GM12878 (cell line): ENCODE measurements at regions not wholly inside any gene's neighbourhood (a gene's known extent, or its start where the extent isn't known, plus 50 kb on each side); places are given as distances from the start of the nearest gene placed in this dataset.

ENCODE experiments used
- ATAC-seq: fragments of 200-7000 bp; cut with Tn5 transposase; 3 replicates; pipeline ENCODE4 v1.9.1; 2020; ENCODE audit warnings: mild to moderate bottlenecking, moderate library complexity
- BruUV-seq: library from RNA; stranded (reverse); fragments of 400-500 nt; replicated peaks from 2 replicates; lab custom pipeline; 2021; lab: Mats Ljungman, UMichigan
- CTCF ChIA-PET: fragments of 300-600 bp; sonication (Branson Sonifier 250); formaldehyde crosslinking; extraction: SDS; loops from one replicate; lab custom pipeline; 2021; ENCODE audit warnings: inconsistent platforms; lab: Yijun Ruan, JAX
- POLR2A ChIA-PET: fragments of 350-600 bp; formaldehyde crosslinking; extraction: SDS; loops from one replicate; lab custom pipeline; 2021; ENCODE audit warnings: inconsistent platforms; lab: Charles Lee
- RAD21 ChIA-PET: fragments of 300-600 bp; sonication (Branson Sonifier 250); formaldehyde crosslinking; loops from one replicate; lab custom pipeline; 2023; ENCODE audit warnings: antibody characterized with exemption; ENCODE audit not compliant: unreplicated experiment; lab: Charles Lee
- SMC1A ChIA-PET: fragments of 300-600 bp; sonication (Branson Sonifier 250); formaldehyde crosslinking; loops from one replicate; lab custom pipeline; 2023; ENCODE audit not compliant: unreplicated experiment, uncharacterized antibody; lab: Charles Lee
- DNase-seq: peaks from one replicate; pipeline ENCODE4 v3.0.0-alpha.2; 2011; ENCODE audit warnings: low read depth, low spot score
- FAIRE-seq: peaks from 3 replicates; lab custom pipeline; 2011; peaks lifted over from hg19 to GRCh38; lab: Jason Lieb, UNC
- H2AFZ ChIP-seq: 2 replicates; pipeline ENCODE4 v1.6.0; 2011; ENCODE audit warnings: low read depth, low read length, control low read depth; ENCODE audit not compliant: control insufficient read depth
- H3K27ac ChIP-seq: 2 replicates; pipeline ENCODE4 v1.5.1; 2011; ENCODE audit warnings: control low read depth; ENCODE audit not compliant: control insufficient read depth, insufficient read depth
- H3K27me3 ChIP-seq, 2 experiments: replicated peaks in 1 of 2; 2 replicates each; pipeline versions ENCODE4 v1.6.0 to v1.6.1; 2011; ENCODE audit warnings: low read length in 1 of 2; ENCODE audit not compliant: control insufficient read depth in 2 of 2, insufficient read depth in 2 of 2
- H3K36me3 ChIP-seq, 2 experiments: 2 replicates each; pipeline ENCODE4 v1.5.1; 2011; ENCODE audit warnings: low read length in 1 of 2; ENCODE audit not compliant: control insufficient read depth in 2 of 2, insufficient read depth in 2 of 2
- H3K4me1 ChIP-seq: 2 replicates; pipeline ENCODE4 v1.6.1; 2011; ENCODE audit warnings: mild to moderate bottlenecking, low read length, moderate library complexity, mixed read lengths; ENCODE audit not compliant: control insufficient read depth, insufficient read depth
- H3K4me2 ChIP-seq: 2 replicates; pipeline ENCODE4 v1.6.0; 2011; ENCODE audit warnings: control low read depth; ENCODE audit not compliant: control insufficient read depth, insufficient read depth
- H3K4me3 ChIP-seq: fragments of 200-600 bp; sonication (generic); 2 replicates; pipeline ENCODE4 v1.5.1; 2016
- H3K79me2 ChIP-seq: 2 replicates; pipeline ENCODE4 v1.6.0; 2011; ENCODE audit warnings: low read length; ENCODE audit not compliant: control insufficient read depth, insufficient read depth
- H3K9ac ChIP-seq: 2 replicates; pipeline ENCODE4 v1.8.0; 2011; ENCODE audit warnings: low read length, control low read depth, mixed read lengths; ENCODE audit not compliant: control insufficient read depth, insufficient read depth
- H3K9me3 ChIP-seq: replicated peaks from 3 replicates; pipeline ENCODE4 v1.5.1; 2011; ENCODE audit warnings: mild to moderate bottlenecking, low read length; ENCODE audit not compliant: control insufficient read depth, insufficient read depth
- H4K20me1 ChIP-seq: 2 replicates; pipeline ENCODE4 v1.6.0; 2011; ENCODE audit not compliant: control insufficient read depth, insufficient read depth
- ASH2L ChIP-seq: fragments of 300-600, 200-600 bp; sonication (generic); IDR thresholded peaks from 2 replicates; pipeline ENCODE4 v1.6.1; 2017; ENCODE audit warnings: low read depth, mild to moderate bottlenecking, borderline replicate concordance
- CREB1 ChIP-seq: IDR thresholded peaks from 2 replicates; pipeline ENCODE4 v1.6.1; 2012; ENCODE audit warnings: low read depth, mild to moderate bottlenecking, inconsistent platforms
- HDAC6 ChIP-seq: fragments of 200-600 bp; sonication (generic); IDR thresholded peaks from one replicate; pipeline ENCODE4 v1.8.0; 2017; ENCODE audit warnings: antibody characterized with exemption; ENCODE audit not compliant: unreplicated experiment
- JUNB ChIP-seq: IDR thresholded peaks from 2 replicates; pipeline ENCODE4 v1.6.1; 2016; ENCODE audit warnings: antibody characterized with exemption, mild to moderate bottlenecking
- NR2C2 ChIP-seq: IDR thresholded peaks from 2 replicates; pipeline ENCODE4 v1.6.1; 2011; ENCODE audit warnings: borderline replicate concordance, low read depth; ENCODE audit not compliant: control insufficient read depth, insufficient read length
- PBX3 ChIP-seq: IDR thresholded peaks from 2 replicates; pipeline ENCODE4 v1.6.1; 2011; ENCODE audit warnings: mild to moderate bottlenecking, low read depth, low read length, moderate library complexity; ENCODE audit not compliant: insufficient replicate concordance
- POU2F2 ChIP-seq: IDR thresholded peaks from 3 replicates; pipeline ENCODE4 v1.6.1; 2011; ENCODE audit warnings: low read depth, mild to moderate bottlenecking, low read length, borderline replicate concordance
- RBBP5 ChIP-seq: fragments of 200-600 bp; sonication (generic); conservative IDR thresholded peaks from 2 replicates; pipeline ENCODE4 v1.6.1; 2016
- RUNX3 ChIP-seq: IDR thresholded peaks from 2 replicates; pipeline ENCODE4 v1.6.1; 2012; ENCODE audit warnings: low read length, inconsistent platforms
- YY1 ChIP-seq: IDR thresholded peaks from 2 replicates; pipeline ENCODE4 v1.6.1; 2011; ENCODE audit warnings: low read depth, mild to moderate bottlenecking, low read length
- WGBS: methylation state at CpG from one replicate; pipeline ENCODE4 v1.1.6; 2016; ENCODE audit warnings: low lambda C conversion rate; ENCODE audit not compliant: insufficient replicate concordance, insufficient coverage; ENCODE audit errors: missing lambda C conversion rate; 5-methylcytosine and 5-hydroxymethylcytosine counted together
- in situ Hi-C: fragments of 300-500 bp; cut with MboI; formaldehyde crosslinking; loops from 9 replicates; pipeline ENCODE4 v1.14.3; 2018; ENCODE audit warnings: mixed read lengths
- intact Hi-C: fragments of 100-400 bp; cut with micrococcal nuclease; formaldehyde crosslinking; loops from one replicate; pipeline ENCODE4 v1.14.2; 2022; ENCODE audit not compliant: unreplicated experiment
- TF ChIP-seq, protein P1 (sequence below): fragments of 450-650 bp; IDR thresholded peaks from 2 replicates; pipeline ENCODE4 v1.6.1; 2017; ENCODE audit warnings: borderline replicate concordance

- no peak overlapping the region for H2AFZ ChIP-seq
- ChIA-PET CTCF (interaction anchor here (0.7 kb wide), 1 partner anchor 51 kb away, joined by 3 read pairs; no protein-coding TSS in a partner anchor), RAD21 (no interaction called here), POLR2A (no interaction called here), SMC1A (interaction anchor here (3.3 kb wide), 1 partner anchor 14 kb away, joined by 17 read pairs; no protein-coding TSS in a partner anchor)
- no peak overlapping the region for H3K27ac ChIP-seq
- in situ Hi-C loops, result no loop called here
- FAIRE-seq, result no peak
- no peaks in the 10 kb centered on the region for H4K20me1 ChIP-seq
- no peak for ATAC-seq
- H3K4me2 ChIP-seq, result no peak overlapping the region
- TF ChIP-seq HDAC6, result no peak
- no peak for TF ChIP-seq RUNX3
- no peak for TF ChIP-seq JUNB
- no peak for TF ChIP-seq ASH2L
- TF ChIP-seq PBX3, result no peak
- no peak for TF ChIP-seq POU2F2
- H3K9me3 ChIP-seq, result no peaks in the 10 kb centered on the region
- intact Hi-C loops, result no loop called here
- WGBS, result 0% methylated on average over 1 of the region's 1 CpG
- no TSS peak for BruUV-seq
- H3K79me2 ChIP-seq, result no peaks in the 10 kb centered on the region
- no peak overlapping the region for H3K4me3 ChIP-seq
- DNase-seq, result no peak
- H3K9ac ChIP-seq, result no peak overlapping the region
- no peaks in the 10 kb centered on the region for H3K36me3 ChIP-seq
- H3K4me1 ChIP-seq, result no peaks in the 10 kb centered on the region
- no peaks in the 10 kb centered on the region for H3K27me3 ChIP-seq
Measured at GRCh38 chr14:98312006-98312405, 960.0 kb downstream of the BCL11B start.

GRCh38 chr14:98321841-98322240 is 950.2 kb downstream of the BCL11B start:
- Histone ChIP-seq H4K20me1 (no peaks in the 10 kb centered on the region), H3K4me1 (no peaks in the 10 kb centered on the region), H3K4me3 (no peak overlapping the region), H3K9me3 (no peaks in the 10 kb centered on the region; the same call in 2 of the 3 replicates), H3K9ac (no peak overlapping the region), H2AFZ (no peak overlapping the region), H3K36me3 (no peaks in the 10 kb centered on the region), H3K4me2 (no peak overlapping the region), H3K27ac (no peak overlapping the region), H3K79me2 (no peaks in the 10 kb centered on the region), H3K27me3 (no peaks in the 10 kb centered on the region)
- ATAC-seq (no peak), FAIRE-seq (no peak), DNase-seq (no peak)
- ChIA-PET RAD21 (interaction anchor here (0.9 to 2.1 kb wide), 10 partner anchors 12 to 944 kb away, joined by 3 to 7 read pairs (median 4); no protein-coding TSS in a partner anchor), CTCF (interaction anchor here (0.8 to 2.1 kb wide), 2 partner anchors 13 to 205 kb away, joined by 3 to 5 read pairs; no protein-coding TSS in a partner anchor), SMC1A (interaction anchor here (0.6 to 2.3 kb wide), 15 partner anchors 11 to 943 kb away, joined by 3 to 12 read pairs (median 3); no protein-coding TSS in a partner anchor), POLR2A (interaction anchor here (0.6 to 2.3 kb wide), 2 partner anchors 27 to 694 kb away, joined by 3 to 7 read pairs; no protein-coding TSS in a partner anchor)
- TF ChIP-seq HDAC6 (no peak), CREB1 (no peak), NR2C2 (no peak), YY1 (no peak), RBBP5 (no peak)
- TF ChIP-seq, protein P1, sequence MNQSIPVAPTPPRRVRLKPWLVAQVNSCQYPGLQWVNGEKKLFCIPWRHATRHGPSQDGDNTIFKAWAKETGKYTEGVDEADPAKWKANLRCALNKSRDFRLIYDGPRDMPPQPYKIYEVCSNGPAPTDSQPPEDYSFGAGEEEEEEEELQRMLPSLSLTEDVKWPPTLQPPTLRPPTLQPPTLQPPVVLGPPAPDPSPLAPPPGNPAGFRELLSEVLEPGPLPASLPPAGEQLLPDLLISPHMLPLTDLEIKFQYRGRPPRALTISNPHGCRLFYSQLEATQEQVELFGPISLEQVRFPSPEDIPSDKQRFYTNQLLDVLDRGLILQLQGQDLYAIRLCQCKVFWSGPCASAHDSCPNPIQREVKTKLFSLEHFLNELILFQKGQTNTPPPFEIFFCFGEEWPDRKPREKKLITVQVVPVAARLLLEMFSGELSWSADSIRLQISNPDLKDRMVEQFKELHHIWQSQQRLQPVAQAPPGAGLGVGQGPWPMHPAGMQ, result no peak
- WGBS, result 0% methylated on average over 3 of the region's 3 CpGs
- intact Hi-C loops (no loop called here), in situ Hi-C loops (no loop called here)
- BruUV-seq, result no TSS peak
